ENCODE measurements at regions not wholly inside any gene's neighbourhood (a gene's known extent, or its start where the extent isn't known, plus 50 kb on each side); places are given as distances from the start of the nearest gene placed in this dataset.

DNA sequence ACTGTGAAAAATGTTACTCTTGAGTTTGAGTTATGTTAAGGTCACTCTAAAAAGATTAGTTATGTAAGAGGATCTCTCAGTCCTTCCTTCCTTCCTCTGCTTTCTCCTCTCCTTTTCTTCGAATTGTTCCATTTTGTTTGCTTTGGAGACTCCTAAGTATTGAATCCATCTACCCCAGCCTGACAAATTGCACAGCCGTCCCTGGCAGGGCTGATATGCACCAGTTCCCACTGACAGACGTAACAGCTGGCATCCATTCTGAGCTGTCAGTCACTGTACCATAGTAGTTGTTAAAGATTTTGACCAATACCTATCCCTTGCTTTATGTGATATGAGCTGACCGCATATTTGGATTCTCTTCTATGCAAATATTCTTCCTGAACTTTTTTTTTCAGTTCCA is 210.7 kb upstream of the IGFBP7 start:
- Histone ChIP-seq H3K36me3 (ENCODE audit: insufficient read depth, low read length) (no peaks in the 10 kb centered on the region), H2AFZ (ENCODE audit: low read length) (no peak overlapping the region), H3K4me1 (ENCODE audit: insufficient read depth, low read length, poor library complexity, severe bottlenecking) (no peaks in the 10 kb centered on the region), H4K20me1 (ENCODE audit: insufficient read depth, low read length) (no peaks in the 10 kb centered on the region), H3K79me2 (ENCODE audit: insufficient read depth, low read depth, low read length) (no peaks in the 10 kb centered on the region), H3K27ac (ENCODE audit: low read depth, low read length, poor library complexity, severe bottlenecking) (no peak overlapping the region), H3K4me2 (ENCODE audit: low read length) (no peak overlapping the region), H3K9me2 (ENCODE audit: insufficient read depth, low read length) (no peaks in the 10 kb centered on the region), H3K9me3 (ENCODE audit: low read length) (no peaks in the 10 kb centered on the region), H3K4me3 (ENCODE audit: low read depth, low read length, poor library complexity, severe bottlenecking) (no peak overlapping the region)
- CTCF ChIA-PET (ENCODE audit: unreplicated experiment) = no interaction called here
- BruUV-seq (replicated peaks) = no TSS peak
- intact Hi-C loops (cut with micrococcal nuclease; ENCODE audit: unreplicated experiment) = no loop called here
- no peak for DNase-seq (ENCODE audit: low spot score)
- POLR2A ChIA-PET = no interaction called here
- TF ChIP-seq EZH2phosphoT487 (IDR thresholded peaks at IDR 0.05; ENCODE audit: borderline replicate concordance, low read depth, low read length) (no peak), CTCF (conservative IDR thresholded peaks at IDR 0.05; ENCODE audit: low read length) (no peak)

GRCh38 chr4:57320217-57320616 is 210.0 kb upstream of the IGFBP7 start:
- Histone ChIP-seq H3K27ac (ENCODE audit: low read depth, low read length, poor library complexity, severe bottlenecking) (no peak overlapping the region), H4K20me1 (ENCODE audit: insufficient read depth, low read length) (no peaks in the 10 kb centered on the region), H2AFZ (ENCODE audit: low read length) (no peak overlapping the region), H3K4me2 (ENCODE audit: low read length) (no peak overlapping the region), H3K9me3 (ENCODE audit: low read length) (no peaks in the 10 kb centered on the region), H3K4me1 (ENCODE audit: insufficient read depth, low read length, poor library complexity, severe bottlenecking) (no peaks in the 10 kb centered on the region), H3K79me2 (ENCODE audit: insufficient read depth, low read depth, low read length) (no peaks in the 10 kb centered on the region), H3K9me2 (ENCODE audit: insufficient read depth, low read length) (no peaks in the 10 kb centered on the region), H3K36me3 (ENCODE audit: insufficient read depth, low read length) (no peaks in the 10 kb centered on the region), H3K4me3 (ENCODE audit: low read depth, low read length, poor library complexity, severe bottlenecking) (no peak overlapping the region)
- TF ChIP-seq EZH2phosphoT487 (IDR thresholded peaks at IDR 0.05; ENCODE audit: borderline replicate concordance, low read depth, low read length) = no peak
- no peak for TF ChIP-seq CTCF (conservative IDR thresholded peaks at IDR 0.05; ENCODE audit: low read length)
- intact Hi-C loops (cut with micrococcal nuclease; ENCODE audit: unreplicated experiment) = no loop called here
- POLR2A ChIA-PET = no interaction called here
- CTCF ChIA-PET (ENCODE audit: unreplicated experiment) = no interaction called here
- DNase-seq (ENCODE audit: low spot score) = no peak
- BruUV-seq (replicated peaks) = no TSS peak

GRCh38 chr4:57318703-57319102 is 208.5 kb upstream of the IGFBP7 start:
- POLR2A ChIA-PET = no interaction called here
- CTCF ChIA-PET (ENCODE audit: unreplicated experiment) = no interaction called here
- no peaks in the 10 kb centered on the region for H3K9me3 ChIP-seq (ENCODE audit: low read length)
- H3K36me3 ChIP-seq (ENCODE audit: insufficient read depth, low read length) = no peaks in the 10 kb centered on the region
- H3K4me1 ChIP-seq (ENCODE audit: insufficient read depth, low read length, poor library complexity, severe bottlenecking) = no peaks in the 10 kb centered on the region
- intact Hi-C loops (cut with micrococcal nuclease; ENCODE audit: unreplicated experiment) = no loop called here
- no peak for TF ChIP-seq EZH2phosphoT487 (IDR thresholded peaks at IDR 0.05; ENCODE audit: borderline replicate concordance, low read depth, low read length)
- TF ChIP-seq CTCF (conservative IDR thresholded peaks at IDR 0.05; ENCODE audit: low read length) = no peak
- no peak for DNase-seq (ENCODE audit: low spot score)
- no peaks in the 10 kb centered on the region for H4K20me1 ChIP-seq (ENCODE audit: insufficient read depth, low read length)
- H3K27ac ChIP-seq (ENCODE audit: low read depth, low read length, poor library complexity, severe bottlenecking) = no peak overlapping the region
- no peaks in the 10 kb centered on the region for H3K9me2 ChIP-seq (ENCODE audit: insufficient read depth, low read length)
- no peak overlapping the region for H2AFZ ChIP-seq (ENCODE audit: low read length)
- no peak overlapping the region for H3K4me2 ChIP-seq (ENCODE audit: low read length)
- BruUV-seq (replicated peaks) = no TSS peak
- no peak overlapping the region for H3K4me3 ChIP-seq (ENCODE audit: low read depth, low read length, poor library complexity, severe bottlenecking)
- no peaks in the 10 kb centered on the region for H3K79me2 ChIP-seq (ENCODE audit: insufficient read depth, low read depth, low read length)
